Transverse colon (tissue), 4 donors: ENCODE measurements at regions not wholly inside any gene's neighbourhood (a gene's known extent, or its start where the extent isn't known, plus 50 kb on each side); places are given as distances from the start of the nearest gene placed in this dataset.

Source experiments
- CTCF ChIP-seq, 5 experiments: fragments of 200-600 bp in 3 of 5; fragments of 450-650 bp in 2 of 5; sonication (generic) in 3 of 5; IDR thresholded peaks; 1 replicate in 2 of 5; 2 replicates in 3 of 5; pipeline ENCODE4 v1.5.1; 2016 to 2017; ENCODE audit warnings: antibody characterized with exemption in 5 of 5, inconsistent platforms in 3 of 5, mild to moderate bottlenecking in 2 of 5, moderate library complexity in 1 of 5
- EP300 ChIP-seq: sonication (generic); formaldehyde crosslinking; IDR thresholded peaks from one replicate; pipeline ENCODE4 v1.6.1; 2017; ENCODE audit warnings: antibody characterized with exemption, low read depth
- POLR2A ChIP-seq: fragments of 450-650 bp; IDR thresholded peaks from one replicate; pipeline ENCODE4 v1.6.1; 2016; ENCODE audit warnings: antibody characterized with exemption, mild to moderate bottlenecking, moderate library complexity
- POLR2AphosphoS5 ChIP-seq, 3 donors: sonication (generic); formaldehyde crosslinking; IDR thresholded peaks; one replicate each; pipeline ENCODE4 v1.6.1; 2016; ENCODE audit warnings: antibody characterized with exemption in 3 of 3

GRCh38 chr7:46162609-46163008 lies 241.5 kb upstream of the IGFBP3 start:
- no peak for TF ChIP-seq CTCF (IDR thresholded peaks at IDR 0.05)
- TF ChIP-seq EP300, result no peak
- no peak for TF ChIP-seq POLR2A
- TF ChIP-seq POLR2AphosphoS5 (IDR thresholded peaks at IDR 0.05), result no peak
